Midbrain (tissue), 1 donor: ENCODE measurements at regions not wholly inside any gene's neighbourhood (a gene's known extent, or its start where the extent isn't known, plus 50 kb on each side); places are given as distances from the start of the nearest gene placed in this dataset.

Source experiments
- DNase-seq: peaks from one replicate; lab custom pipeline; 2025; lab: John Stamatoyannopoulos, UW

DNA sequence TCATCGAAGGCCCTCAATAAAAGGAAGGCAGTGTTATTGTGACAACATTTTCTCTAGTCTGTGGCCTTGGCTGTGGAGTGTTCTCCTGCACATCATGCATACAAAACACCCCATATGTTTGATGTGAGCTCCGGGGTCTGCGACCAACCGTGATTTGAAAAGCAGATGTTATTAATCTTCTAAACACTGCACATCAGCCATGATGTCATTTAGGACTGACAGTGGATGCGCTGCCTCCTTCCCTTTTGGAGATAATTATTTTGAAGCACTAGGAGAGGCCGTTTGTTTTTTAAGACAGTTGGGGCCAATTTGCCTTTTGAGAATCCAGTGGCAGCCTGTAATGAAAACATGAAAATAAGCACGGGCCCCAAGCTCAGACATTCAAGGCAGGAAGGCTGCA is 1041.6 kb downstream of the BCL11B start:
- DNase-seq: no peak

DNA sequence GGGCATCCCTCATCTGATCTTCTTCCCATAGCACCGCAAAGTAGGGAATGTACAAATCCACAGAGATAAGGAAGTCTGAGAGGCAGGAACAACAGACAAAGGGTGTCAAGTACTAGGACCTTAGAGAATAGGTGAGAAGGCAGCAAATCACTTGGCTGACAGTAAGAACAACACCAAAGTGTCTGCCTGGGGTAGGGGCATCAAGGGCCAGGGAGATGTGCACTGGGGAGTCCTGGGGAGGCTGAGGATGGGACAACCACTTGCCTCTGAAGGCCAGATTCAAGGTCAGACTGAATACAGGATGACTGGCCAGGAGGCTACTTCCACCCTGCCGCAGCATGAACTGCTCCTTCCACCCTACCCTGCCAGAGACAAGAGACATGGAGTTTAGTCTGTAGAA is 1040.8 kb downstream of the BCL11B start:
- no peak for DNase-seq

DNA sequence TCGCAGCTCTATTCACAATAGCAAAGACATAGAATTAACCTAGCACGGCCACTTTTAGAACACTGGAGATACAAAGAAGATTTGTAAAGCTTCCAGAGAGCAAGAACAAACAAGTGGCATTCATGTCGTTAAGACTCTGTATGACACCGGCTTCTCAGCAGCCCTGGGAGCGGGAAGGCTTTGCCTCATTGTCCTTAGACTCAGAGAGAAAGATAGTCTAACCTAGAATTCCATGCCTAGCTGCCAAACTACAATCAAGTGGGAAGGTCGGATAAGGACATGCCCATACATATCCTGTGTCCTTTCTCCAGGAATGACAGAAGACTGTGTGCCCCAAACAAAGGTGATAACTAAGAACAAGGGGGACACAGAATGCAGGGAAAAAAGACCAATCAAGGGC is 1038.3 kb downstream of the BCL11B start:
- no peak for DNase-seq

DNA sequence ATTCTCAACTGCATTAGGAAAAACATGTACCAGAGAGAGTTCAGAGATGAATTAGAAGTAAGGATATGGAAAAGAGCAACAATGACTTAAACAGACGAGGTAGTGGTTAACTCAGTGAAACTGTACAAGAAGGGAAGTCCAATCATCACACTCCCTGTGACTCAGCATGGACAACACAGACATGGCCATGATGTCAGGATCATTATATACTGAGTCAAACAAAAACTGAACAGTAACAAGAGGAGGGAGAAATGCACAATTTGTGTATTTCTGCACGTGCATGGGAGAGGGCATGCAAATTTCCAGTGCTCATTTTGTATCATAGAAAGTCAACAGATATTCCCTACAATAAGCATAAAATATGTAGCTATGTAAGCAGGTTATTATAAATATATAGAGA is 1037.8 kb downstream of the BCL11B start:
- no peak for DNase-seq

DNA sequence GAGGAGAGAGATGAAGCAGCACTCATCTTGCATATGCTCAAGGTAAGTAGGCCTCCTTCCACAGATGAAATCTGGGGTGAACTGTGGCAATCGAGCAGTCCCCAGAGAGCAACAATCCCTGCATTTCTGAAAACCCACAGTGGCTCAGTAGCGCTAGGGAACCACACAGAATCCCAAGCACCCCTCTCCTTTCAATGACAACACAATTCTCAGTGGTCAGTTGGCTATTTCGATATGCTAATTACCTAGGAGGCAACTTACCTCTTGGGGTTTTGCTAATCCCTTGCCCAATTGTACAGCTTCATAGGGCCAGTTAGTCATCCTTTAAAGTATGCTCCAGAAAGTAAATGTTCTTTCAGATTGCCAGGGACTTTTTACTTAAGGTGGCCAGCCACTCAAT is 1035.7 kb downstream of the BCL11B start:
- no peak for DNase-seq

DNA sequence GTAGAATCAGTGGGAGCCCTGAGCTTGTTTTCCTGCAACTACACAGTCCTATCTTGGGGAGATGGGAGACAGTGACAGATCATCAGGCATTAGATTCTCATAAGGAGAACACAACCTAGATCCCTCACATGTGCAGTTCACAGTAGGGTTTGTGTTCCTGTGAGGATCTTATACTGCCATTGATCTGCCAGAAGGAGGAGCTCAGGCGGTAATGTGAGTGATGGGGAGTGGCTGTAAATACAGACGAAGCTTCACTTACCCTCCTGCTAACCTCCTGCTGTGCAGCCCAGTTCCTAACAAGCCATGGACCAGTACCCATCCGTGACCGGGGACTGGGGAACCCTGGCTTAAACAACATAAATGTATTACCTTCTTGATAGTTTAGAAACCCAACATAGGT is 1034.1 kb downstream of the BCL11B start:
- DNase-seq: no peak

DNA sequence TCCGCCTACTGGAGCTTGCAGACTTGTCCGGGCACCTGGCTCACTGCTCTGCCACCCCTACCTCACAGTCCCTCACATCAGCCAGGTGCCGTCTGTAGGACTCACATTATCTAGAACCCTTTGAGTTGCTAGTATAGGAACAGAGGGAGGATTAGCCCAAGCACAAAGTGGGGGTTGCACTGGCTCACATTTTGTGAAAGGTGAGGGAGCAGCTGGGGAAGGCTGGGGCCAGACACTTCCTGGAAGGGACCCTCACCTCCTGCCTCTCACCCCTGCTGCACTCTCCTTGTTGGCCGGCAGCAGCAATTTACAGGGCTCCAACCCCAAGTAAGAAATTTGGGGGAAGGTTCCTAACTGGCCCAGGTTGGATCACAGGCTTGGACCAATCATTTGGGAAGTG is 1031.6 kb downstream of the BCL11B start:
- DNase-seq: no peak

DNA sequence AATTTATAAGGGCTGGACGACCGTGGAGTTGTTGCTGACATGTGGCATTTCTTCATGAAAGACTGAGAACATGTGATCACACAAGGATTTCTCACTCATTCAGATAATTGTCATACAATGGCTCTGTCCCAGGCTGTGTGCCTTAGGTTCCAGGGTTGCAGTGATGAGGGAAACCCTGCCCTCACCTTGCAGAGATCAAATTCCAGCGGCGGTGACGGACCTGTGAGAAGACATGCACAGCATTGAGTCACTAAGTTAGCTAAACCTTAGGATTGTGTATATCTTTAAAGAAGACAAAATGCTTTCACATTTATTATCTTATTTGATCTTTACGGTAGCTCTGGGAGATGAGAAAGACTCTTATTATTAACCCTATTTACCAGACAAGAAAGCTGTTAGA is 1029.1 kb downstream of the BCL11B start:
- no peak for DNase-seq

DNA sequence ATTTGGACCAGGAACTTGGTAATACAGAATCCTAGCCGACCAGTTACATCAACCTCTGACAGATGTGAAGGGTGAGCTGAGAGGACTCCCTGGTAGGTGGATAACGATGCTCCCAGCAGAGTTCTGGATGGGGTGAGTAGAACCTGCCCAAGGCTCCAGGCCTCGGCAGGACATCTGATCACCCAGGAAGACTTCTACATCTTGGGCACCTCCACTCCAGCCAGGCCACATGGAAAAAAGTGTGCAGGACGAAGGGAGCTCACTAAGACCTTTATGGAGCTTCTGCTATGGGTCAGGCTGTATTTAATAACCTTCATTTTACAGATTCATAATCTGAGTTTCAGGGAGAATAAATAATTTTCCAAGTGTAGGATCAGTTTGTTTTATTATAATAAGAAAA is 1028.7 kb downstream of the BCL11B start:
- DNase-seq: no peak

DNA sequence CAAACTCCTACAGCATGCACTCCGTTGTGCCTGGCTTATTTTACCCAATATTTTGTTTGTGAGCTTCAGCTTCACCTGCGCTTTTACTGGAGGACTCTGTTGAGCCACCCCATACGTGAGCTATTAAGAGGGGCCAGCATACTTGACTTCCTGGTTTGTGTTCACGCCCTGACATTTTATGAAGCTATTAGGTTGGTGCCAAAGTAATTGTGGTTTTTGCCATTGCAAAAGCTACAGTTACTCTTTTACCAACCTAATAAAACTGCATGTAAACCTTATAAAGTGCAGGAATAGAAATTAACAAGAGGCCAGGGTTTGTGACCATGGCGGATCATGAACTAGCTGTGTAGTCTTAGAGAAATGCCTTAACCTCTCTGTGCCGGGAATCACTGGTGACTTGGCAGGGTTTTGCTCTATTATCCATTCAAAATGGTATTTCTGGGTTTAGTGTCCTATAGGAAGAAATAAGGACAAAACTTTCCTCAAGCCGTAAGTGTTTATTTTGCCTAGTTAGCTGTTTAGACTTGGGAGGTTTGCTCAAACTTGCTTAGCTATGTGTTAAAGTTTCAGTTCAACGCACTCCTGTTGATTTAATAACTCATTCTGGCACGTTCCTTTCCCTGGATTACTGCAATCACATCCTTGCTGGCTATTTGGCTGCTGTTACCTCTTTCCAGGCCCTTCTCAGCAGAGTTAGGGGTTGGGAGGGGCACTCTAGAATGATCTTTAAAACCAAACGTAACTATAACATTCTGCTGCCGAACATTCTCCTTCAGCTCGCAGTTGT is 1027.6 kb downstream of the BCL11B start:
- DNase-seq: no peak

DNA sequence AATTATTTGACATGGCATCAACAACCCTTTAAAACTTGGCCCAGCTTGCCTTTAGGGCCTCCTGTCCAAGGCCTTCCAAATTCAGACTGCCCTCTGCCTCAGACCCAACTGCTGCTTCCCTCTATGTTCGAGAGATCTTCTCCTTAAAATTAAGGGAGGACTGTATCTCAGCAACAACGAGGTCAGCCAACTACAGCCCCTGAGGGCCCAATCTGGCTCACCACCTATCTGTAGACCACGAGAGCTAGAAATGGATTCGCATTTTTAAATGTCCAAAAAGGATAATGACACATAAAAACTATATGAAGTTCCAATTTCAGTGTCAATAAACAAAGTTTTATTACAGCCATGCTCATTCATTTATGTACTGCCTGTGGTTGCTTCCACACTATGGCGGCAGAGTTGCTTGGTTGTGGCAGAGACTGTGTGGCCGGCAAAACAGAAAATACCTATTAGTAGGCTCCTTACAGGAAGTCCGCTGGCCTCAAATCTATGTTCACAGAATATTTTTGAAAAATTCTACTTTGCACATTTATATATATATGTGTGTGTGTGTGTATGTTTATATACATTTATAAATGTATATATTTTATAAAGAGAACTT is 1026.9 kb downstream of the BCL11B start:
- DNase-seq: no peak

DNA sequence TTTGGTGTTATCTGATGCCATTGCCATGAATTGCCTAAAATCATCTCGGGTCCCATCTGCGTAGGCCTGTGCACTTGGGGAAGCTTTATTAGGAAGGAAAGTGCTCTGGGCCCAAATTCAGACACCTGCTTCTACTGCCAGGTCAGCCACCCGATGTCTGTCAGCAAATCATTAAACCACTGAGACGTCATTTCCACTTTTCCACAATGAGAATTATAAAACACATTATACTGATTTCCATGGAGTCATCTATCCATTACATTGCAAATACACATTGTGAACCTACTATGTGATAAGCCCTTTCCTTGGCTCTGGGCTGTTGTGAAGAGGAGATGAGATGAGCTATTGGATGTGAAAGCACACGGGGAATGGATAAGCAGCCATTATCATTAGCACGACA is 1022.9 kb downstream of the BCL11B start:
- no peak for DNase-seq

DNA sequence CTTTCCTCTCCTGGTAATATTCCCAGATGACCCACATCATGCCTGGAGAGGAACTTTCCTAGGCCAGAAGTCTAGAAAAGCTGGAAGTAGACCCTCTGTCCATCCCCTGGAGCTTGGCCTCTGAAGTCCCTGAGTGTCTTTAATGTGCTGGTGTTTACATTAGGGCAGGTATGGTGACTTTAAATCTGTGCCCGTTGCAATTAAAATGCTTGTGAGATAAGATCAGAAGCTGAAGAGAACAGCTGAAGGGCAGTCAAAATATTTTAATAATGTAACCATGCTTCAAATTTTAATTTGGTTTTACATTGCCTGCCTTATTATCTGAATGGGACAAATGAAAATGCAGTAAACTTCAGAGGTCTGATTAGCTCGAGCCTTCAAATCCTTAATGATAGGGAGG is 1022.5 kb downstream of the BCL11B start:
- DNase-seq: no peak

DNA sequence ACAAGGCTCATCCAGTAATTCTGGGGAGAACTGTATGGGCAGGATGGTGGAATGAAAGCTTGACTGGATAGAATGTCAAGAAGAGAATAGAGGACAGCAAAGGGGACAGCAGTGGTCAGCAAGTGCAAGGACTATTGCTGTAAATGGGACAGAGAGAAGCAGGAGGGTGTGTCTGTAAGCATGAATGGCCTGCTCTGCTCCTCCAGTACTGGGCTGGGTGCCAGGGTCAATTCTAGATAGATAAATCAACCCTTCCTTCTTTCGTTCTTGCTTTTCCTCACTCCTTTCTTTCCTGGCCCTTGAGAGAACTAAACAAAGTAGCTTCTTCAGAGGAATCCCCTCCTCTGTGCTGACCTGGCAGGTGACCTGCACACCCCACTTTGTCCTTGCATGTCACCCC is 1019.2 kb downstream of the BCL11B start:
- DNase-seq: no peak

DNA sequence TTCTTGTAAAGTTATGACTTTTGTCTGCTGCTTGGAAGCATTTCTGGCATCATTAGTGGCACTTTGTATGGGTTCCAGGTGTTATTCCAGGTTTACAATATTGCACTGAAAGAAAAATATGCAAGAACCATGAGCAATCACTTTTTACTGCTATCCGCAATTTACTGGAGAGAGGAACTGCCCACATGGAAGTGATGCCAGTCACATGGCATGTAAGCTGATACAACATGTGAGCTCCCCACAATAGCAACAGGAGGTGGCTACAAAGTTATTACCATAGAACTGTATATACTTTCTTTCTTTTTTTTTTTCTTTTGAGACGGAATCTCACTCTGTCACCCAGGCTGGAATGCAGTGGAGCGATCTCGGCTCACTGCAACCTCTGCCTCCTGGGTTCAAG is 1012.1 kb downstream of the BCL11B start:
- DNase-seq: no peak

DNA sequence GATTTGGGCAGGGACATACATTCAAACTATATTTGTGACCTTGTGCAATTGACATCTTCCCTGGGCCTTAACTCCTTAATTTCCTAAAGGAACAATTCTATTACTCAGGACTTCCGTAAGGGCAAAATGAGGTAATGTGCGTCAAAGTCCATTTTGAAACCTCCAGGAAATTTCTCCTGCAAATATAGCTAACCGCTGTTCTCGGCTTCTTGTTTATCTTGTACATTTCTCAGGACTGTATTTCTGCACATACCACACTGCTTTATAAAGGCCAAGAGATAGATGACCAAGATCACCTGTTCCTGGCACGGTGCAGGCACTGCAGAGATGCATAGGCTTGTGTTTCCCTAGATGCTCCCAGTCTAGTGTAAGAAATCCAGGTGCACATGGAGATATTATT is 1009.4 kb downstream of the BCL11B start:
- DNase-seq: no peak

DNA sequence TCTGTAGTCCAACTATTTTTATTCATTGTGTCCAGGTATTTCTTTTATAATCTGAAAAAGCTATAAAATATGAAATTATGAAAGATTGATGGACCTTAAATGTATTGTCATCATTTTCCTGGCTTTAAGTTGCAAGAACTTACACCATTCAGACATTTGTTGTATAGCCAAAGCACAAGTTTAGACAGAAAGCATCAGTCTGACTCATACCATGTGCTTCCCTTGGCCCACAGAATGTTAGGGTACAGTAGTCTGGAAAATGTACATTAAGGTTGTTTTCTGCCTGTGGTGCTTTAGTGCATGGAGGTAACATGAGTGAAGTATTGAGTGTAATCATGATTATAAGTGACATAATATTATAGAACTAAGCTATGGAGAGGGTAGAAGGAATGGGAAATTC is 1002.5 kb downstream of the BCL11B start:
- DNase-seq: no peak

DNA sequence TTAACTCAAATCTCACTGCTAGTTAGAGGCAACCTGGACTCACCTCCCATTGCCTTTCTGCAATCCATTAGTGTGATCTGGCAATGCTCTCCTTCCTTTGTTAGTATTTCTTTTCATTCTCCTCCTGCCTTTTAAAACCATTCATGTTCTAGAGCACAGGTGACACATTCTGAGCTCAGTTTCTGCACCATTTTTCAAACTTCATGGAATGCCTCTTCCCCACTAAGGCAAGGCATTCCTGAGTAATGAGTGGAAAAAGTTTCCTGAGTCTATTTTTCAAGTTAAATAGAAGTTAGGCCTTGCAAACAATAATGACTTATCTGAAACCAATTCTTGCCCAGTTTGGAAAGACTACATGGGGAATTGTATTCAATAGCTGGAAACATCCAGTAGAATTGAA is 1001.8 kb downstream of the BCL11B start:
- no peak for DNase-seq

DNA sequence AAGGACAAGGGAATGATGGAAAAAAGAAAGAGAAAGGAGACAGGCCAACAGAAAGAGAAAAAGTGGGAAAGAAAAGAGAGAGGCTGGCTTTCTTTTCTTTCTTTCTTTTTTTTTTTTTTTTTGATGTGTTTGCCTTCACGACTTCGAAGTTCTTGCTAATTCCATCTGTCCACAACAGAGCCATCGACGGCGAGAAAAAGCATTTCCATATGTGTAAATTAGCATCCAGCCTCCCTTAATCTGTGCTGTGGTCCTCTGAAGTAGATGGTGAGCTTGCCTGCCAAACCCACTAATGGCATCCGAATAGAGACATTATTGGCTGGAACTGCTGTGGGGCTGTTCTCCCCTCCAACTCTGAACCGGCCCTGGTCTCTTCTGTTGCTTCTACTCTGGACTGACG is 997.4 kb downstream of the BCL11B start:
- no peak for DNase-seq

DNA sequence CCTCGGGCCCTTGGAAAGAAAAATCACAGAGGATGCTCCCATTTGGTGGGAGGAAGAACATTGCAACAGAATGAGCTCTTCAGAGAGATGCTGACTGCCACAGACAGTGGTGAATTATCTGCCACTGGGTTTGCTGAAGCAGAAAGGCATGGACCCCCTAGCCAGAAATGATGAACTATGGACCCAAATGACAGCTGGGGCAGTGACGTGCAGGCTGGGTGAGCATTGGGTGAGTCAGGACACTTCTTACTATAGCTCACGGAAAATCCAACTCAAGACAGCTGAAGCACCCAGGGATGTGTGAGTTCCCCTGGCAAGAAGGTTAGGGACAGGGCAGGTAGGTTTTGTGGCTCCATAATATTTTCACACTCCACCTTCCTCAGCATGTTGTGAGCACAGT is 993.2 kb downstream of the BCL11B start:
- no peak for DNase-seq

DNA sequence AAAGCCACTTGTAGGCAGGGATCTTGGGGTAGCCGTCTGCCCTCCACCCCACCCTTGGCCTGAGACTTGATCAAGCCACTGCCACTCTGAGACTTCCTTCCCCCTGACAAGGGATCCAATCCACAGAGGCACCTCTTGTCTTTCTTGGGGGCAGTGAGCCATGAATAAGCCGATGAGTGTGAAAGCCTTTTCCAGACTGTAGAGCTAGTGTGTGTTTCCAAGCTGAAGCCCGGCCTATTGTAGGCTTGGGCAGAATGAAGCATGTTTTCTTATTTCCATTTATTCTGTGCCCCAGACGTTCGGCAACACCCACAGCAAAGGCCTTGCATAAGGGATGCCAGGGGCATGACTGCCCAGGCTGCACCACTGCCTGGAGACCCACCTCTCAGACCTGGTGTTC is 991.6 kb downstream of the BCL11B start:
- no peak for DNase-seq

DNA sequence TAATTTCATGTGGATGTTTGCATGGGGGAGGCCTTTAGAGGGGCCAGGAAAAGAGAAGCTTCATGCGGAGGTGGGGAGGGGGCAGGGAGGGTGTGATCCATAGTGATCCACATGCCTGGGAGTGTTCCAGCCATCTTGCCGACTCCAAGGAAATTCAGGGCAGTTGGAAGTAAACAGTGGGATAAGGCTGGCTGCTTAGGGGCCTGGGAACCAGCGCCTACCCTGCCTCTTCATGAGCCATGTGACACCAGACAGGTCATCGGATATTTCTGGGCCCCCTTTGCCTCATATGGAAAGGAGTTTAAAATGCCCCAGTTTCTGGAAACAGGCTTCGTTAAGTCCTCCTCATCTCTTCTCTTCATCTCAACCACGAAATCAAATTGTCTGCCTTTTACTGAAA is 983.2 kb downstream of the BCL11B start:
- DNase-seq: no peak

DNA sequence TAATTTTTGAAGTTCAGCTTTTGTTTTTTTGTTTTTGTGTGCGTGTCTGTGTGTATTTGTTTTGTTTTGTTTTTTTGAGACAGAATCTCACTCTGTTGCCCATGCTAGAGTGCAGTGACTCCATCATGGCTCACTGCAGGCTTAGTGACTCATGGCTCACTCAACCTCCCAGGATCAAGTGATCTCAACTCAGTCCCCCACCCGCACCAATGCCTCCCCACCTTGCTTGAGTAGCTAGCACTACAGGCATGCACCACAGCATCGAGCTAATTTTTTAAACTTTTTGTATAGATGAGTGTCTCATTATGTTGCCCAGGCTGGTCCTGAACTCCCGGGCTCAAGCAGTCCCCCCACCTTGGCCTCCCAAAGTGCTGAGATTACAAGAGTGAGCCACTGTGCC is 981.4 kb downstream of the BCL11B start:
- DNase-seq: no peak

DNA sequence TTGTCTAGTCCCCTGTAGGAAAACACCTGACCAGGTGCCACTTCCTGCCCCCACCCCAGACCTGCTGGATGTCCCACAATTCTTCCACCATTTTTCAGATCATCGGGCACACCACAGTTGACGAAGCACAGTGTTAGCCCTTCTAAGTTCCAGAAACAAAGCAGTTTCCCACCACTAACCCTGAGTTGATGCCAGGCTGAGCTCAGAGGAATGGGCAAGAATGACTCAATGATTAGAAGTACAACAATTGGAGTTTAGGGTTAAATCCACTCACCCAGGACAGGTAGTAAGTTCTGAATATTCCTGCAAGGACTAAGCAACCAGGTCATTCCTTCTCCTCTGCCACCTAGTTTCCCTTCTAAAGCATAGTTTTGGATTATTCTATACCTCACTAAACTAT is 979.8 kb downstream of the BCL11B start:
- no peak for DNase-seq
